GM12892 (cell line): ENCODE measurements at regions not wholly inside any gene's neighbourhood (a gene's known extent, or its start where the extent isn't known, plus 50 kb on each side); places are given as distances from the start of the nearest gene placed in this dataset.

Experiments
- POLR2A ChIP-seq: IDR thresholded peaks from 2 replicates; pipeline ENCODE4 v1.6.1; 2011; ENCODE audit warnings: low read depth, low read length, control low read depth
- POLR2AphosphoS5 ChIP-seq: IDR thresholded peaks from 2 replicates; pipeline ENCODE4 v1.6.1; 2011; ENCODE audit warnings: low read depth, low read length, control low read depth
- TAF1 ChIP-seq: IDR thresholded peaks from 2 replicates; pipeline ENCODE4 v1.6.1; 2011; ENCODE audit warnings: low read depth, mild to moderate bottlenecking, control low read depth, low read length, borderline replicate concordance

- TF ChIP-seq POLR2A = no peak
- no peak for TF ChIP-seq POLR2AphosphoS5
- no peak for TF ChIP-seq TAF1
Measured at GRCh38 chr4:164579270-164579942, 174.5 kb upstream of the SMIM31 start.
